ENCODE measurements at regions not wholly inside any gene's neighbourhood (a gene's known extent, or its start where the extent isn't known, plus 50 kb on each side); places are given as distances from the start of the nearest gene placed in this dataset.

DNA sequence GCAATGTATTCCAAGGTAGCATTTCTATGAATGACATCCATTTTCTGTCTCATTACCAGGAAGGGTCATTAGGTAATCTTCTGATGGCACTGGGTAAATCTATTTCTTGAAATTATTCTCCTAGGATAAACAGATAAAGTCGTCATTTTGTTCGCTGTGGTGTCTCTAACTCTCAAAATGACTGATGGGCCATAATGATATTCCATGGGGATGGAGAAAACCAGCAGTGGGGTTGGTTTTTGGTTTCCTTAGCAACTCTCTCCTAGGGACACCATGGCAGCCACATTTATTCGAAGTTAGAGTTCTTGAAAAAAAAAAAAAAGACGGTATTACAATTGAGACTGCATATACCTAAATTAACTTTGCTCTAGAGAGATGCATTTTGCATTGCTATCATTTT is 231.3 kb upstream of the SLCO3A1 start:
- in situ Hi-C loops (cut with HindIII; ENCODE audit: low sequenced_read_pairs), result no loop called here
- DNase-seq (ENCODE audit: low read depth), result no peak
- TF ChIP-seq CTCF (IDR thresholded peaks at IDR 0.05; ENCODE audit: low read depth, low read length, missing control alignments), result no peak
- no peak overlapping the region for H3K4me3 ChIP-seq (ENCODE audit: low read depth, low read length)

GRCh38 chr15:91622711-91623342 is 230.7 kb upstream of the SLCO3A1 start:
- H3K4me3 ChIP-seq (ENCODE audit: low read depth, low read length), result no peak overlapping the region
- TF ChIP-seq CTCF (IDR thresholded peaks at IDR 0.05; ENCODE audit: low read depth, low read length, missing control alignments), result no peak
- DNase-seq (ENCODE audit: low read depth), result peak; percentile 15
- in situ Hi-C loops (cut with HindIII; ENCODE audit: low sequenced_read_pairs), result no loop called here

DNA sequence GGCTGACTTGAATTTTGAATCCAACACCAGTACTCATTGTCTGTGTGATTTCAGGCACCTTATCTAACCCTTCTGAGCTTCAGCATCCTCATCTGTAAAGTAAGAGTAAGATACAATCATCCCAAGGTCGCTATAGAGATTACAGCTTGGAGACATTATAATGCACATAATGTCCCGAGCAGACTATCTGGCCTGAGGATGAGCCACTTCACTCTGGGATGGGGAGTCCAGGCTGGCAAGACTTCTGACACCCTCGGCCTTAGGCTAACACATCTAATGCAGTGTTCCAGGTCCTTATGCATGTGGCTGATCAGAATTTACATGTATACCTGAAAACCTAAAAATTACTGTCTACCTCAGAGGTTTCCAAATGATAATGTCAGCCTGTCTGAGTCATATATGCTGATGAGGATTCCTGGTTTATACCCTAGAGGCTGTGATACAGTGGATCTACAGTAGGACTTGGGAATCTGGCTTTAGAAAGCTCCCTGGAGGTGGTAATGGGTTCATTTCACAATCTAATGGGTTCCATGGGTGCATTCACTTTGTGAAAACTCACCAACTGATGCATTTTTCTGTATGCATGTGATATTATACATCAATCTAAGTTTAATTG is 229.0 kb upstream of the SLCO3A1 start:
- in situ Hi-C loops (cut with HindIII; ENCODE audit: low sequenced_read_pairs), result no loop called here
- no peak overlapping the region for H3K4me3 ChIP-seq (ENCODE audit: low read depth, low read length)
- no peak for DNase-seq (ENCODE audit: low read depth)
- no peak for TF ChIP-seq CTCF (IDR thresholded peaks at IDR 0.05; ENCODE audit: low read depth, low read length, missing control alignments)

DNA sequence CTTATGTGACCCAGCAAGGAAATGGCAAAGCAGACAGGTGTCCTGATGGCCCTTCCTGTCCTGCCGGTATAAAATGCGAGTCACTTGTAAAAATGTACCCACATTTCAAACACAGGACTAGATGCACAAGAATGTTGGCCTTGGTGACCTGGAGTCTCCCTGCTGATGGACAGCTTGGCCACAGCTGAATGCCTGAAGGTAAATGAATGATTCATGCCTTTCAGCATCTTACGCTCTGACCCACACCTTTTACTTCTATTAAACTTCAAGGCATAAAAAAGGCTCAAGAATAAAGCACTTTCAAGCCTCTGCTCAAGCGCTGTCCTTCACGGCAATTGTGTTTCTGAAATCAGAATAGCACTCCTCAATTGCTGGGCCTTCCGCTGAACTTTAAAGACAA is 228.0 kb upstream of the SLCO3A1 start:
- TF ChIP-seq CTCF (IDR thresholded peaks at IDR 0.05; ENCODE audit: low read depth, low read length, missing control alignments), result no peak
- H3K4me3 ChIP-seq (ENCODE audit: low read depth, low read length), result no peak overlapping the region
- in situ Hi-C loops (cut with HindIII; ENCODE audit: low sequenced_read_pairs), result no loop called here
- DNase-seq (ENCODE audit: low read depth), result no peak

DNA sequence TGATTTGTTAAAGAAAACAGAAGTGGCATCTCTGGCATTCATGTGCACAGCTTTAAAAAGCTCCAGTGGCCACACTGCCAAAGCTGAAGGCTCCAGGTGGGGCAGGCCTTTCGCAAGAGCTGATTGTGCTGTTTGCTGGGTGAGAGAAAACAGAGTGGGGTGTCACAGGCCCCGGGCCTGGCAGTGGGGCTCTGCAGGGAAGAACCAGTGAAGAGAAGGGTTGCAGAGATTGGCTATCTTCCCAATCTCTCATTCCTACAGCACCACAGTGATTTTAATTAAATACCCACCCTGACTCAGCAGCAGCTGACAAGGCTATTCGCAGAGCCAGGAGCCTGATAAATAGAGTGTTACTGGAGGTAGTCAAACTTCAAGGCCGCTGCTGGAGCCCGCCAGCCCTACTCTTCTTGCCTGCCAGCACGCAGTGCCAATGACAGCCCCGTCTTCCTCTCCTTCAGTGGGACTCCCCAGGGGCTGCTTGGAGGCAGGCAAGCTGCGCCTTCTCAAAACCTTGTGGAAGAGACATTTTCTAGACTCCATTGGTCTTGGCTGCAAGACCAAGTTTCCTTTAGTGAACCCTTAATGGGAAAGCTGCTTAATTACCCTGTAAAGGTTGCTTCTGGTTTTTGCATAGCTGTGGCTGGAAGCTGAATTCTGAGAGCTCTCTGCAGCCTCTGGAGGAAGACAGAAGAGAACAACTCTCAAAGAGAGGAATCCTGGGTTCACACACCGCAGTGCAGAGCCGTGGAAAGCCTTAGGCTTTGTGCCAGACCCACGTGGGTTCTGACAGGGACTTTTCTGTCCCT is 225.8 kb upstream of the SLCO3A1 start:
- in situ Hi-C loops (cut with HindIII; ENCODE audit: low sequenced_read_pairs), result no loop called here
- H3K4me3 ChIP-seq (ENCODE audit: low read depth, low read length), result no peak overlapping the region
- DNase-seq (ENCODE audit: low read depth), result peak; percentile 82
- no peak for TF ChIP-seq CTCF (IDR thresholded peaks at IDR 0.05; ENCODE audit: low read depth, low read length, missing control alignments)

- no peak overlapping the region for H3K4me3 ChIP-seq (ENCODE audit: low read depth, low read length)
- no peak for DNase-seq (ENCODE audit: low read depth)
- TF ChIP-seq CTCF (IDR thresholded peaks at IDR 0.05; ENCODE audit: low read depth, low read length, missing control alignments), result no peak
- in situ Hi-C loops (cut with HindIII; ENCODE audit: low sequenced_read_pairs), result no loop called here
Observed at GRCh38 chr15:91630090-91630489, 223.4 kb upstream of the SLCO3A1 start.
